GM12878 (cell line): ENCODE measurements at regions not wholly inside any gene's neighbourhood (a gene's known extent, or its start where the extent isn't known, plus 50 kb on each side); places are given as distances from the start of the nearest gene placed in this dataset.

Source experiments
- ATAC-seq: fragments of 200-7000 bp; cut with Tn5 transposase; 3 replicates; pipeline ENCODE4 v1.9.1; 2020; ENCODE audit warnings: mild to moderate bottlenecking, moderate library complexity
- BruUV-seq: library from RNA; stranded (reverse); fragments of 400-500 nt; replicated peaks from 2 replicates; lab custom pipeline; 2021; lab: Mats Ljungman, UMichigan
- CTCF ChIA-PET: fragments of 300-600 bp; sonication (Branson Sonifier 250); formaldehyde crosslinking; extraction: SDS; loops from one replicate; lab custom pipeline; 2021; ENCODE audit warnings: inconsistent platforms; lab: Yijun Ruan, JAX
- POLR2A ChIA-PET: fragments of 350-600 bp; formaldehyde crosslinking; extraction: SDS; loops from one replicate; lab custom pipeline; 2021; ENCODE audit warnings: inconsistent platforms; lab: Charles Lee
- RAD21 ChIA-PET: fragments of 300-600 bp; sonication (Branson Sonifier 250); formaldehyde crosslinking; loops from one replicate; lab custom pipeline; 2023; ENCODE audit warnings: antibody characterized with exemption; ENCODE audit not compliant: unreplicated experiment; lab: Charles Lee
- SMC1A ChIA-PET: fragments of 300-600 bp; sonication (Branson Sonifier 250); formaldehyde crosslinking; loops from one replicate; lab custom pipeline; 2023; ENCODE audit not compliant: unreplicated experiment, uncharacterized antibody; lab: Charles Lee
- DNase-seq: peaks from one replicate; pipeline ENCODE4 v3.0.0-alpha.2; 2011; ENCODE audit warnings: low read depth, low spot score
- FAIRE-seq: peaks from 3 replicates; lab custom pipeline; 2011; peaks lifted over from hg19 to GRCh38; lab: Jason Lieb, UNC
- H2AFZ ChIP-seq: 2 replicates; pipeline ENCODE4 v1.6.0; 2011; ENCODE audit warnings: low read depth, low read length, control low read depth; ENCODE audit not compliant: control insufficient read depth
- H3K27ac ChIP-seq: 2 replicates; pipeline ENCODE4 v1.5.1; 2011; ENCODE audit warnings: control low read depth; ENCODE audit not compliant: control insufficient read depth, insufficient read depth
- H3K27me3 ChIP-seq, 2 experiments: replicated peaks in 1 of 2; 2 replicates each; pipeline versions ENCODE4 v1.6.0 to v1.6.1; 2011; ENCODE audit warnings: low read length in 1 of 2; ENCODE audit not compliant: control insufficient read depth in 2 of 2, insufficient read depth in 2 of 2
- H3K36me3 ChIP-seq, 2 experiments: 2 replicates each; pipeline ENCODE4 v1.5.1; 2011; ENCODE audit warnings: low read length in 1 of 2; ENCODE audit not compliant: control insufficient read depth in 2 of 2, insufficient read depth in 2 of 2
- H3K4me1 ChIP-seq: 2 replicates; pipeline ENCODE4 v1.6.1; 2011; ENCODE audit warnings: mild to moderate bottlenecking, low read length, moderate library complexity, mixed read lengths; ENCODE audit not compliant: control insufficient read depth, insufficient read depth
- H3K4me2 ChIP-seq: 2 replicates; pipeline ENCODE4 v1.6.0; 2011; ENCODE audit warnings: control low read depth; ENCODE audit not compliant: control insufficient read depth, insufficient read depth
- H3K4me3 ChIP-seq: fragments of 200-600 bp; sonication (generic); 2 replicates; pipeline ENCODE4 v1.5.1; 2016
- H3K79me2 ChIP-seq: 2 replicates; pipeline ENCODE4 v1.6.0; 2011; ENCODE audit warnings: low read length; ENCODE audit not compliant: control insufficient read depth, insufficient read depth
- H3K9ac ChIP-seq: 2 replicates; pipeline ENCODE4 v1.8.0; 2011; ENCODE audit warnings: low read length, control low read depth, mixed read lengths; ENCODE audit not compliant: control insufficient read depth, insufficient read depth
- H3K9me3 ChIP-seq: replicated peaks from 3 replicates; pipeline ENCODE4 v1.5.1; 2011; ENCODE audit warnings: mild to moderate bottlenecking, low read length; ENCODE audit not compliant: control insufficient read depth, insufficient read depth
- H4K20me1 ChIP-seq: 2 replicates; pipeline ENCODE4 v1.6.0; 2011; ENCODE audit not compliant: control insufficient read depth, insufficient read depth
- ASH2L ChIP-seq: fragments of 300-600, 200-600 bp; sonication (generic); IDR thresholded peaks from 2 replicates; pipeline ENCODE4 v1.6.1; 2017; ENCODE audit warnings: low read depth, mild to moderate bottlenecking, borderline replicate concordance
- BHLHE40 ChIP-seq, 2 experiments: fragments of 450-650 bp in 1 of 2; IDR thresholded peaks; 2 replicates each; pipeline ENCODE4 v1.6.1; 2011 to 2017; ENCODE audit warnings: low read depth in 2 of 2, borderline replicate concordance in 1 of 2, improper control_type of control experiment in 1 of 2, low read length in 1 of 2, mild to moderate bottlenecking in 1 of 2
- CUX1 ChIP-seq: IDR thresholded peaks from 2 replicates; pipeline ENCODE4 v1.6.1; 2012; ENCODE audit warnings: improper control_type of control experiment, low read depth, low read length; ENCODE audit not compliant: insufficient replicate concordance
- EED ChIP-seq: sonication (generic); IDR thresholded peaks from 2 replicates; pipeline ENCODE4 v1.6.1; 2016; ENCODE audit warnings: antibody characterized with exemption, low read depth
- ETV6 ChIP-seq, 2 experiments: fragments of 450-650 bp in 1 of 2; IDR thresholded peaks in 1 of 2; conservative IDR thresholded peaks in 1 of 2; 2 replicates each; pipeline ENCODE4 v1.6.1; 2014; ENCODE audit warnings: antibody characterized with exemption in 1 of 2, borderline replicate concordance in 1 of 2, low read depth in 1 of 2, mild to moderate bottlenecking in 1 of 2, moderate library complexity in 1 of 2
- IKZF2 ChIP-seq, 2 experiments: fragments of 450-650 bp; IDR thresholded peaks; 2 replicates each; pipeline ENCODE4 v1.6.1; 2017; ENCODE audit warnings: mild to moderate bottlenecking in 2 of 2, moderate library complexity in 2 of 2
- RELA ChIP-seq: fragments of 450-650 bp; IDR thresholded peaks from 2 replicates; pipeline ENCODE4 v1.8.0; 2014; ENCODE audit warnings: borderline replicate concordance; ENCODE audit not compliant: partially characterized antibody
- ZBTB33 ChIP-seq: fragments of 450-650 bp; IDR thresholded peaks from 2 replicates; pipeline ENCODE4 v1.6.1; 2017; ENCODE audit warnings: mild to moderate bottlenecking
- WGBS: methylation state at CpG from one replicate; pipeline ENCODE4 v1.1.6; 2016; ENCODE audit warnings: low lambda C conversion rate; ENCODE audit not compliant: insufficient replicate concordance, insufficient coverage; ENCODE audit errors: missing lambda C conversion rate; 5-methylcytosine and 5-hydroxymethylcytosine counted together
- in situ Hi-C: fragments of 300-500 bp; cut with MboI; formaldehyde crosslinking; loops from 9 replicates; pipeline ENCODE4 v1.14.3; 2018; ENCODE audit warnings: mixed read lengths
- intact Hi-C: fragments of 100-400 bp; cut with micrococcal nuclease; formaldehyde crosslinking; loops from one replicate; pipeline ENCODE4 v1.14.2; 2022; ENCODE audit not compliant: unreplicated experiment

GRCh38 chr16:27149986-27150385 is 53.3 kb upstream of the KDM8 start:
- RAD21 ChIA-PET, result no interaction called here
- no peaks in the 10 kb centered on the region for H3K36me3 ChIP-seq
- no peak for TF ChIP-seq BHLHE40 (IDR thresholded peaks at IDR 0.05; ENCODE audit: borderline replicate concordance in 1 of 2, low read depth in 2 of 2, low read length in 1 of 2)
- TF ChIP-seq IKZF2 (IDR thresholded peaks at IDR 0.05), result 0 out of 4 replicates have a peak, but pooled peaks of 1 of the 2 experiments have one; percentile 18
- TF ChIP-seq, all 136 proteins: peak for 1
- SMC1A ChIA-PET, result no interaction called here
- DNase-seq, result peak; percentile 13
- no peak overlapping the region for H2AFZ ChIP-seq
- ATAC-seq, result peak; percentile 92
- no peak overlapping the region for H3K27ac ChIP-seq
- CTCF ChIA-PET, result interaction anchor here (1.1 to 8.2 kb wide), 3 partner anchors 20 to 218 kb away, joined by 4 to 93 read pairs (median 5); no protein-coding TSS in a partner anchor
- H3K9ac ChIP-seq, result no peak overlapping the region
- no peaks in the 10 kb centered on the region for H4K20me1 ChIP-seq
- no TSS peak for BruUV-seq
- intact Hi-C loops, result no loop called here
- FAIRE-seq, result peak; percentile 54
- no peaks in the 10 kb centered on the region for H3K79me2 ChIP-seq
- H3K4me3 ChIP-seq, result no peak overlapping the region
- in situ Hi-C loops, result no loop called here
- H3K9me3 ChIP-seq, result no peaks in the 10 kb centered on the region; the same call in 2 of the 3 replicates
- H3K4me2 ChIP-seq, result no peak overlapping the region; the same call in 1 of the 2 replicates
- no peaks in the 10 kb centered on the region for H3K27me3 ChIP-seq
- 36% methylated on average over 2 of the region's 2 CpGs for WGBS
- peaks cover 8% of the 10 kb centered on the region for H3K4me1 ChIP-seq
- POLR2A ChIA-PET, result interaction anchor here (1.0 kb wide), 1 partner anchor 21 kb away, joined by 3 read pairs; no protein-coding TSS in a partner anchor

GRCh38 chr16:27152121-27152520 is 51.2 kb upstream of the KDM8 start:
- in situ Hi-C loops, result no loop called here
- Histone ChIP-seq H3K79me2 (no peaks in the 10 kb centered on the region), H4K20me1 (no peaks in the 10 kb centered on the region), H3K4me3 (no peak overlapping the region), H3K36me3 (no peaks in the 10 kb centered on the region), H2AFZ (no peak overlapping the region), H3K4me1 (peaks cover 8% of the 10 kb centered on the region), H3K9ac (no peak overlapping the region), H3K4me2 (no peak overlapping the region), H3K27ac (no peak overlapping the region), H3K9me3 (no peaks in the 10 kb centered on the region), H3K27me3 (no peaks in the 10 kb centered on the region)
- no peak for DNase-seq
- intact Hi-C loops, result no loop called here
- ChIA-PET POLR2A (interaction anchor here (0.5 kb wide), 1 partner anchor 41 kb away, joined by 4 read pairs; no protein-coding TSS in a partner anchor), CTCF (interaction anchor here (0.8 to 8.2 kb wide), 9 partner anchors 11 to 306 kb away, joined by 3 to 93 read pairs (median 5); no protein-coding TSS in a partner anchor), SMC1A (interaction anchor here (1.1 to 2.0 kb wide), 4 partner anchors 22 to 308 kb away, joined by 3 to 12 read pairs (median 4); no protein-coding TSS in a partner anchor), RAD21 (interaction anchor here (0.7 to 2.0 kb wide), 3 partner anchors 28 to 248 kb away, joined by 3 to 10 read pairs (median 4); no protein-coding TSS in a partner anchor)
- FAIRE-seq, result no peak
- ATAC-seq, result no peak
- WGBS, result 67% methylated on average over 2 of the region's 2 CpGs
- no TSS peak for BruUV-seq
- TF ChIP-seq ETV6 (conservative IDR thresholded peaks at IDR 0.05 in 1 of 2, IDR thresholded peaks at IDR 0.05 in 1 of 2; ENCODE audit: borderline replicate concordance in 1 of 2, low read depth in 1 of 2) (no peak), CUX1 (no peak), RELA (no peak), ASH2L (no peak), EED (no peak), ZBTB33 (no peak)
